ENCODE measurements at regions not wholly inside any gene's neighbourhood (a gene's known extent, or its start where the extent isn't known, plus 50 kb on each side); places are given as distances from the start of the nearest gene placed in this dataset.
"Not testable (repeated sequence)": the region's sequence is repeated elsewhere in the genome, so short reads cannot be mapped to it uniquely, and the experiment has no call there.

GRCh38 chr2:90248400-90248799, 1556.9 kb downstream of the RPIA start:
- TF ChIP-seq POLR2A (IDR thresholded peaks at IDR 0.05) = not testable (repeated sequence)
- TF ChIP-seq, protein P1, sequence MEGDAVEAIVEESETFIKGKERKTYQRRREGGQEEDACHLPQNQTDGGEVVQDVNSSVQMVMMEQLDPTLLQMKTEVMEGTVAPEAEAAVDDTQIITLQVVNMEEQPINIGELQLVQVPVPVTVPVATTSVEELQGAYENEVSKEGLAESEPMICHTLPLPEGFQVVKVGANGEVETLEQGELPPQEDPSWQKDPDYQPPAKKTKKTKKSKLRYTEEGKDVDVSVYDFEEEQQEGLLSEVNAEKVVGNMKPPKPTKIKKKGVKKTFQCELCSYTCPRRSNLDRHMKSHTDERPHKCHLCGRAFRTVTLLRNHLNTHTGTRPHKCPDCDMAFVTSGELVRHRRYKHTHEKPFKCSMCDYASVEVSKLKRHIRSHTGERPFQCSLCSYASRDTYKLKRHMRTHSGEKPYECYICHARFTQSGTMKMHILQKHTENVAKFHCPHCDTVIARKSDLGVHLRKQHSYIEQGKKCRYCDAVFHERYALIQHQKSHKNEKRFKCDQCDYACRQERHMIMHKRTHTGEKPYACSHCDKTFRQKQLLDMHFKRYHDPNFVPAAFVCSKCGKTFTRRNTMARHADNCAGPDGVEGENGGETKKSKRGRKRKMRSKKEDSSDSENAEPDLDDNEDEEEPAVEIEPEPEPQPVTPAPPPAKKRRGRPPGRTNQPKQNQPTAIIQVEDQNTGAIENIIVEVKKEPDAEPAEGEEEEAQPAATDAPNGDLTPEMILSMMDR (IDR thresholded peaks at IDR 0.05) = not testable (repeated sequence)

Measured in esophagus squamous epithelium (tissue), 4 donors.